CD4-positive, alpha-beta T cell treated with Interleukin-6 at 100 ng/mL for 8 hours (primary cell): ENCODE measurements at regions not wholly inside any gene's neighbourhood (a gene's known extent, or its start where the extent isn't known, plus 50 kb on each side); places are given as distances from the start of the nearest gene placed in this dataset.
"Not testable (repeated sequence)": the region's sequence is repeated elsewhere in the genome, so short reads cannot be mapped to it uniquely, and the experiment has no call there.

ENCODE experiments used
- DNase-seq: peaks from one replicate; pipeline ENCODE4 v3.0.0-alpha.2; 2020; ENCODE audit warnings: mixed read lengths, low spot score

GRCh38 chrX:22800806-22801205 lies 199.0 kb upstream of the DDX53 start:
- no peak for DNase-seq

DNA sequence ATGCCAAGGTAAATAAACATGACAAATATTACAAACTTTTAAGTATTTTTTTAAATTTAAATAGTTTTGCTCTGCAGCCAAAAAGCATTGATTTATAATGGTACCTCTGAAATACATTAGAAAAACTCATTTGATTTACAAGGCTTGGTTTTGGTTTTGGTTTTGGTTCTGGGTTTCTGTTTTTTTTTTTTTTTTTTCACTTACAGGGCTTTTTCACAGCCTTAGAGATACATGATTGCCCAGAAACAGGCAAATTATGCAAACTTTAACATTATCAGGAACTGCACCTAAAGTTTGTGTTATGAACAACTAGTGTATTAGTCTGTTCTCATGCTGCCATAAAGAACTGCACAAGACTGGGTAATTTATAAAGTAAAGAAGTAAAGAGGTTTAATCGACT lies 196.4 kb upstream of the DDX53 start:
- no peak for DNase-seq

GRCh38 chrX:22810876-22811275 lies 188.9 kb upstream of the DDX53 start:
- no peak for DNase-seq

DNA sequence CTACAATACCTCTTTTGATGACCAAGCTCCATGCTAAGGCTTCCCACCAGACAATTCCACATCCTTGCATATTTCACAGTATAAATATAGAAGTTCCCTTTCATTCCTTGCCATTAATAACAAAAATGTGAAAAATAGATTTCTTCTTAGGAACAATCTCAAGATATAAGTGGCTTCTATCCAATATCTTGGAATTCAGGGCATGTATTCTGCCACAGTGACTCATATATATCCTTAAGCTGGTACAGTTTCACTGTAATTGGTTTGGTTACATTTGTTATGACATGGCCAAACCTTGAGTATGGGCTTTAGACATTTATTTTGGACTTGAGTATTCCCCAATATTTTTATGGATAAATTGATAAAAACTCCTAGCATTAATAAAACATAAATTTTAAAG lies 181.7 kb upstream of the DDX53 start:
- DNase-seq = no peak

GRCh38 chrX:22855693-22856092 lies 144.1 kb upstream of the DDX53 start:
- DNase-seq = no peak

- no peak for DNase-seq
These were observed 140.1 kb upstream of the DDX53 start for GRCh38 chrX:22859642-22860041.

DNA sequence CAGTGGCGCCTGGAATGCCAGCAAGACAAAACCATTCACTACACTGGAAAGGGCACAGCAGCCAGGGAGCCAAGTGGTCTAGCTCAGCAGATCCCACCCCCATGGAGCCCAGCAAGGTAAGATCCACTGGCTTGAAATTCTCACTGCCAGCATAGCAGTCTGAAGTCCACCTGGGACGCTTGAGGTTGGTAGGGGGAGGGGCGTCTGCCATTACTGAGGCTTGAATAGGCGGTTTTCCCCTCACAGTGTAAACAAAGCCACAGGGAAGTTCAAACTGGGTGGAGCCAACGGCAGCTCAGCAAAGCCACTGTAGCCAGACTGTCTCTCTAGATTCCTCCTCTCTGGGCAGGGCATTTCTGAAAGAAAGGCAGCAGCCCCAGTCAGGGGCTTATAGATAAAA lies 133.0 kb upstream of the DDX53 start:
- DNase-seq = not testable (repeated sequence)

DNA sequence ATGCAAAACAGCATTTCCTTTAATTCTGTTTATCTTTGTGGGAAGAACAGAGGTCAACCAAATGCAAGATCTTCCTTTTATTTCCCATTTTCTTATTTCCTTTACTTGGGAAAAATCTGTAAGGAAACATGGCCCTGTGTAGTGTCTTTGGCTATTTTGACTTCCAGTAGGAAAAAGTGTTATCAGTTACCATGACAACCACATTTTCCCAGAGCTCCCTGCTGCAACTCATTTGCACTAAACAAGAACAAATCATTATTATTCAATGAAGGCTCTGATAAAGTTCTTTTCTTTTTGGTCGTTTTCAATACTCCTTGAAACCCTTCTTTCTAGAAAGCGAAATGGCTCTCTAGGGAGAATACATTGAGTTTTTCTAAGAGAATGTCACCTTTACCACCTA lies 117.2 kb upstream of the DDX53 start:
- DNase-seq = no peak

DNA sequence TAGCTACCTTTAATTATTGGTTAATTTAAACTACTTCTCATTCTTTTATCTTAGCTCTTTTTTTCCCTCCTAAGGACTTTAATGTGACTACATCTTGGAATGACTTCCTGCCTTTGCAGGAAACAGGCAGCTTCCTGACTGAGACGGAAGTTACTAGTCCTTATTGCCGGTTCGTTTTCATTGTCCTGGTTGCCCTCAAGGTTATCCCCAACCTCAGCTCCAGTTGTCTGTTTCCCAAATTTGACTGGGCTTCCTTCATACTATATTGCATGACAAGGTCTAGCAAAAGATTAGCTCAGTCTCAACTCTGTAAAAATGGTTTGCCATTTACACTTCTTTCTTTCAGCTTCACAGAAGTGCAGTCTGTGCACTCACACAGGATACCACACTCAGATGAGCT lies 109.9 kb upstream of the DDX53 start:
- no peak for DNase-seq

DNA sequence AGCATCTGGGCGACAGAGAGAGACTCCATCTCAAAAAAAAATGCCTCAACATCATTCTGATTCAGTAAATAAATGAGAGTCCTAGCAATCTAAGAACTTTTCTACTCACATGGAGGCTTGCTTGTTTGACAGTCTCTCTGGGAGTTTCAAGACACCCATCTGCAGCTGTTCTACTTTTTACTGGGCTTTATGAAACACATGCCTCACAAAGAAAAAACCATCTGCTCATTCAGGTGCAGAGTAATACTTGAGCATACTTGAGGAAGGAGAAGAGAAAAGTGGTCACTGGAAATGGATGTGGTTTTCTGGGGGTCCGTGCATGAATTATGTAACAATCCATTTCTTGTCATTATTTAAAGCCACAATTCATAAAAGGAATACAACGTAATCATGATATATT lies 87.1 kb upstream of the DDX53 start:
- DNase-seq = no peak

DNA sequence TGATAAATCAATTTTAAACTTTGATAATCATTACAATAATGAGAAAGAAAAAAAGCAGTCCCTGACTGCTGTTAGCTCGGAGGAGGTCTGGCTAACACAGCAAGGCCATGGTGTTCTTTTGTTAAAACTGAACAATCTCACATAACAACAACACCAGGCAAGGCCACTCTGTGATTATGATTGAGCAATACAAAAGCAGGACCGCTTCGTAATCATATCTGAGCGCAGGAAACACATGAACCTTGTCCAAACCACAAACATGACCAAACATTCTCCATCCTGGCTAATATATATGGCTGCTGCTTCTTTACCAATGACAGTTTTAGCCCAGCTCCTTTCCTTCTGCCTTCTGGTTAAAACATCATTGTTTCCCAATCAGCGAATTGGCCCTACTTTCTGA lies 76.8 kb upstream of the DDX53 start:
- DNase-seq = no peak

- DNase-seq = no peak
These were observed 65.1 kb upstream of the DDX53 start for GRCh38 chrX:22934640-22935039.

DNA sequence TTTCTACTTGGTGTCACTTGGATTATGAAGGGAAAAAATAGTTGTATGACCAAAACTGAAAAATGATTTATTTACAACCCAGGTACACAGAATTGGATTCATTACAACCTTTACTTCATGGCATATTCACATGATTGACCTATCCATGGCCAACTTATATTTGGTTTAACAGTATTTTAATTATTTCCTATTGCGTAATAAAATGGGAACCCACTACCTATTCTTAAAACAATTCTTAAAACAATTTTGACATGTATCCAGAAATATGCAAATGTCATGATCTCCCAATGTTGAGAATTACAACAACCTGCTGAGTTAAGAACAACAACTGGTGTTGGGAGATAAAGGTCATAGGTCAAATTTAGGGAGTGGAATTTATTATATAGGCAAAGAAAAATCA lies 54.8 kb upstream of the DDX53 start:
- DNase-seq = no peak
